SH-SY5Y (cell line): ENCODE measurements at regions not wholly inside any gene's neighbourhood (a gene's known extent, or its start where the extent isn't known, plus 50 kb on each side); places are given as distances from the start of the nearest gene placed in this dataset.

Source experiments
- GATA2 ChIP-seq: IDR thresholded peaks from 2 replicates; pipeline ENCODE4 v1.6.1; 2011; ENCODE audit warnings: mild to moderate bottlenecking, low read depth, low read length
- GATA3 ChIP-seq: IDR thresholded peaks from 2 replicates; pipeline ENCODE4 v1.6.1; 2011; ENCODE audit warnings: low read depth, mild to moderate bottlenecking, low read length, moderate library complexity

DNA sequence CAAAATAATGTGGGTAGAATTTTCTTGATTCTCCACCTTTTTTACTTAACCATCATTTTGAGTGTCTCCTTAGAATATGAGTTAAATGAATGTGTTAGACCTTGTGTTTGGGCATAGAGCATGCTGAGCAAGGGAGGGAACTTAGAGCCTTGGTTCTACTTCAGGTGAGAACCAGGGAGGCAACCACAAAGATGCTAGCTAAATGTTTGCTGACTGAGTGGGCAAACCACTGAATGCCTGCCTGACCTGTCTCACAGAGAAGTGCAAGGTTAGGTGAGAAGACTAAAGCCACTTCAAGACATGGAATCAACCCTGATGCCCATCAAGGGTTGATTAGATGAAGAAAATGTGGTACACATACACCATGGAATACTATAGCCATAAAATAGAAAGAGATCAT is 242.6 kb upstream of the ZNF32 start:
- TF ChIP-seq GATA3 (no peak), GATA2 (no peak)
